GM06990 (cell line): ENCODE measurements at regions not wholly inside any gene's neighbourhood (a gene's known extent, or its start where the extent isn't known, plus 50 kb on each side); places are given as distances from the start of the nearest gene placed in this dataset.

Experiments used
- DNase-seq: peaks from one replicate; pipeline ENCODE4 v3.0.0-alpha.2; 2011; ENCODE audit not compliant: insufficient read length; ENCODE audit errors: extremely low read depth
- H3K27me3 ChIP-seq: replicated peaks from 2 replicates; pipeline ENCODE4 v1.6.0; 2011; ENCODE audit warnings: low read length; ENCODE audit not compliant: control insufficient read depth, insufficient read depth
- H3K36me3 ChIP-seq: 2 replicates; pipeline ENCODE4 v1.5.1; 2011; ENCODE audit warnings: low read length; ENCODE audit not compliant: control insufficient read depth, insufficient read depth
- H3K4me3 ChIP-seq: replicated peaks from 2 replicates; pipeline ENCODE4 v1.5.1; 2011; ENCODE audit warnings: low read depth, mild to moderate bottlenecking, control low read depth, low read length
- CTCF ChIP-seq: IDR thresholded peaks from 2 replicates; pipeline ENCODE4 v1.5.1; 2011; ENCODE audit warnings: low read length, control low read depth, mild to moderate bottlenecking, inconsistent platforms; ENCODE audit not compliant: insufficient read depth, poor library complexity, severe bottlenecking

- Histone ChIP-seq H3K36me3 (no peaks in the 10 kb centered on the region), H3K27me3 (no peaks in the 10 kb centered on the region; the same call in 1 of the 2 replicates), H3K4me3 (no peak overlapping the region)
- TF ChIP-seq CTCF: no peak
- DNase-seq: no peak
Observed at GRCh38 chr1:168945870-168946269, 160.6 kb upstream of the ATP1B1 start.

GRCh38 chr1:168947041-168947440 is 159.4 kb upstream of the ATP1B1 start:
- H3K4me3 ChIP-seq: no peak overlapping the region
- no peaks in the 10 kb centered on the region for H3K36me3 ChIP-seq
- H3K27me3 ChIP-seq: no peaks in the 10 kb centered on the region; the same call in 1 of the 2 replicates
- TF ChIP-seq CTCF: no peak
- DNase-seq: no peak

GRCh38 chr1:168949672-168950071 is 156.8 kb upstream of the ATP1B1 start:
- DNase-seq: no peak
- Histone ChIP-seq H3K27me3 (no peaks in the 10 kb centered on the region), H3K36me3 (no peaks in the 10 kb centered on the region), H3K4me3 (no peak overlapping the region)
- no peak for TF ChIP-seq CTCF

GRCh38 chr1:168957818-168958217 is 148.7 kb upstream of the ATP1B1 start:
- DNase-seq: no peak
- Histone ChIP-seq H3K36me3 (no peaks in the 10 kb centered on the region), H3K27me3 (no peaks in the 10 kb centered on the region), H3K4me3 (no peak overlapping the region)
- TF ChIP-seq CTCF: no peak

GRCh38 chr1:168958562-168959289 is 147.8 kb upstream of the ATP1B1 start:
- no peak for DNase-seq
- Histone ChIP-seq H3K36me3 (no peaks in the 10 kb centered on the region), H3K4me3 (no peak overlapping the region), H3K27me3 (no peaks in the 10 kb centered on the region)
- TF ChIP-seq CTCF: no peak

- no peak for DNase-seq
- H3K36me3 ChIP-seq: no peaks in the 10 kb centered on the region
- H3K27me3 ChIP-seq: no peaks in the 10 kb centered on the region
- H3K4me3 ChIP-seq: no peak overlapping the region
- no peak for TF ChIP-seq CTCF
Observed at GRCh38 chr1:168959382-168959781, 147.1 kb upstream of the ATP1B1 start.
